SK-N-SH treated with all-trans-retinoic acid at 6 μM for 48 hours (cell line): ENCODE measurements at regions not wholly inside any gene's neighbourhood (a gene's known extent, or its start where the extent isn't known, plus 50 kb on each side); places are given as distances from the start of the nearest gene placed in this dataset.

Source experiments
- BACH2 ChIP-seq: fragments of 250-450 bp; sonication (Bioruptor Pico); IDR thresholded peaks from 2 replicates; pipeline ENCODE4 v1.9.0; 2021; ENCODE audit warnings: mild to moderate bottlenecking, borderline replicate concordance
- CSDC2 ChIP-seq: fragments of 250-450 bp; sonication (Bioruptor Pico); IDR thresholded peaks from 2 replicates; pipeline ENCODE4 v1.5.0; 2020; ENCODE audit warnings: mild to moderate bottlenecking, moderate library complexity
- RARB ChIP-seq: fragments of 250-450 bp; sonication (Bioruptor Pico); IDR thresholded peaks from 2 replicates; pipeline ENCODE4 v1.8.0; 2021; ENCODE audit warnings: mild to moderate bottlenecking, moderate library complexity
- TCF4 ChIP-seq: fragments of 250-450 bp; sonication (Bioruptor Pico); IDR thresholded peaks from 2 replicates; pipeline ENCODE4 v1.8.0; 2021; ENCODE audit warnings: mild to moderate bottlenecking, moderate library complexity, borderline replicate concordance
- ZC3H10 ChIP-seq: fragments of 250-450 bp; sonication (Bioruptor Pico); IDR thresholded peaks from 2 replicates; pipeline ENCODE4 v1.5.1; 2021; ENCODE audit warnings: mild to moderate bottlenecking, moderate library complexity

DNA sequence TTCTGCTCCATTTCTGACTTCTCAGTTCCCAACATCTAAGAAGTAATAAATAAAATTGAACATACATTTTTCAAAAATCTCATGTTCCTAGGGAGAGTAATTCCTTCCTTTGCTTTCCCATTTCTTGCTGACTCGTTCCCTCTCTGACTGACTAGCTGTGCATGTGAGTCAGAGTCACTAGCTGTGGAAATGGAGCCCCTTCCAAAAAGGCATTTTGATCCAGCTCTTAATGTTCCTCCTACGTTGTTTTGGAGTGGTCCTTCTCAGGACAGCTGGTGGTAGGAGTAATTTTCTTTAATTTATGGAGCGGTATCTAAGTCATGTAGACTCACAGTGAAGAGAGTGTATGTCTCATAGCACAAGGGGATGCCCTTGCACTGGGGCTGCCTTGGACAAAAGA is 460.2 kb downstream of the GADD45G start:
- TF ChIP-seq TCF4 (CRISPR knock-in tag) = no peak
- no peak for TF ChIP-seq RARB
- TF ChIP-seq ZC3H10 (CRISPR knock-in tag) = no peak
- no peak for TF ChIP-seq BACH2
- no peak for TF ChIP-seq CSDC2 (CRISPR knock-in tag)
